ENCODE measurements at regions not wholly inside any gene's neighbourhood (a gene's known extent, or its start where the extent isn't known, plus 50 kb on each side); places are given as distances from the start of the nearest gene placed in this dataset.

GRCh38 chr6:25042536-25042935, 106.8 kb upstream of the RIPOR2 start:
- Histone ChIP-seq H3K9ac (ENCODE audit: insufficient read depth, low read length) (no peak overlapping the region), H3K4me1 (ENCODE audit: control insufficient read depth, extremely low read depth, insufficient read depth, low read length) (no peaks in the 10 kb centered on the region), H3K9me3 (ENCODE audit: control insufficient read depth, insufficient read depth, low read depth, low read length) (no peaks in the 10 kb centered on the region), H3K36me3 (ENCODE audit: control insufficient read depth, insufficient read depth, low read length) (no peaks in the 10 kb centered on the region), H2AFZ (ENCODE audit: low read length) (no peak overlapping the region), H4K20me1 (ENCODE audit: control insufficient read depth, extremely low read depth, insufficient read depth, low read length) (no peaks in the 10 kb centered on the region), H3K27me3 (ENCODE audit: control insufficient read depth, insufficient read depth, low read length) (no peaks in the 10 kb centered on the region), H3K27ac (ENCODE audit: insufficient read depth, low read length) (no peak overlapping the region), H3K4me2 (ENCODE audit: extremely low read depth, insufficient read depth, low read length) (no peak overlapping the region), H3K4me3 (replicated peaks in 1 of 4; ENCODE audit: control extremely low read depth in 1 of 4, insufficient read depth in 1 of 4, low read depth in 3 of 4, low read length in 4 of 4) (no peak overlapping the region), H3K79me2 (ENCODE audit: control insufficient read depth, insufficient read depth, low read length) (no peaks in the 10 kb centered on the region)
- TF ChIP-seq CTCF (conservative IDR thresholded peaks at IDR 0.05 in 1 of 2, IDR thresholded peaks at IDR 0.05 in 1 of 2; ENCODE audit: low read depth in 1 of 2, low read length in 2 of 2) (no peak), EZH2 (IDR thresholded peaks at IDR 0.05; ENCODE audit: low read length, missing control alignments) (no peak)
- DNase-seq (ENCODE audit: low read depth in 2 of 2): no peak

GRCh38 chr6:25042984-25043725, 107.4 kb upstream of the RIPOR2 start:
- Histone ChIP-seq H3K9ac (ENCODE audit: insufficient read depth, low read length) (no peak overlapping the region), H3K27me3 (ENCODE audit: control insufficient read depth, insufficient read depth, low read length) (no peaks in the 10 kb centered on the region), H3K4me1 (ENCODE audit: control insufficient read depth, extremely low read depth, insufficient read depth, low read length) (no peaks in the 10 kb centered on the region), H2AFZ (ENCODE audit: low read length) (no peak overlapping the region), H3K4me2 (ENCODE audit: extremely low read depth, insufficient read depth, low read length) (no peak overlapping the region), H3K79me2 (ENCODE audit: control insufficient read depth, insufficient read depth, low read length) (no peaks in the 10 kb centered on the region), H3K4me3 (replicated peaks in 1 of 4; ENCODE audit: control extremely low read depth in 1 of 4, insufficient read depth in 1 of 4, low read depth in 3 of 4, low read length in 4 of 4) (no peak overlapping the region), H3K27ac (ENCODE audit: insufficient read depth, low read length) (no peak overlapping the region), H3K9me3 (ENCODE audit: control insufficient read depth, insufficient read depth, low read depth, low read length) (no peaks in the 10 kb centered on the region), H4K20me1 (ENCODE audit: control insufficient read depth, extremely low read depth, insufficient read depth, low read length) (no peaks in the 10 kb centered on the region), H3K36me3 (ENCODE audit: control insufficient read depth, insufficient read depth, low read length) (no peaks in the 10 kb centered on the region)
- no peak for DNase-seq (ENCODE audit: low read depth in 2 of 2)
- TF ChIP-seq EZH2 (IDR thresholded peaks at IDR 0.05; ENCODE audit: low read length, missing control alignments): no peak

- no peaks in the 10 kb centered on the region for H3K27me3 ChIP-seq (ENCODE audit: control insufficient read depth, insufficient read depth, low read length)
- TF ChIP-seq EZH2 (IDR thresholded peaks at IDR 0.05; ENCODE audit: low read length, missing control alignments) (no peak), CTCF (conservative IDR thresholded peaks at IDR 0.05 in 1 of 2, IDR thresholded peaks at IDR 0.05 in 1 of 2; ENCODE audit: low read depth in 1 of 2, low read length in 2 of 2) (no peak)
- H4K20me1 ChIP-seq (ENCODE audit: control insufficient read depth, extremely low read depth, insufficient read depth, low read length): no peaks in the 10 kb centered on the region
- no peak overlapping the region for H3K4me3 ChIP-seq (replicated peaks in 1 of 4; ENCODE audit: control extremely low read depth in 1 of 4, insufficient read depth in 1 of 4, low read depth in 3 of 4, low read length in 4 of 4)
- no peak overlapping the region for H3K27ac ChIP-seq (ENCODE audit: insufficient read depth, low read length)
- H3K79me2 ChIP-seq (ENCODE audit: control insufficient read depth, insufficient read depth, low read length): no peaks in the 10 kb centered on the region
- no peaks in the 10 kb centered on the region for H3K4me1 ChIP-seq (ENCODE audit: control insufficient read depth, extremely low read depth, insufficient read depth, low read length)
- H3K4me2 ChIP-seq (ENCODE audit: extremely low read depth, insufficient read depth, low read length): no peak overlapping the region
- DNase-seq (ENCODE audit: low read depth in 2 of 2): no peak
- H3K9me3 ChIP-seq (ENCODE audit: control insufficient read depth, insufficient read depth, low read depth, low read length): no peaks in the 10 kb centered on the region
- no peaks in the 10 kb centered on the region for H3K36me3 ChIP-seq (ENCODE audit: control insufficient read depth, insufficient read depth, low read length)
- no peak overlapping the region for H3K9ac ChIP-seq (ENCODE audit: insufficient read depth, low read length)
- H2AFZ ChIP-seq (ENCODE audit: low read length): no peak overlapping the region
These were observed 108.1 kb upstream of the RIPOR2 start for GRCh38 chr6:25043892-25044291.

Measured in fibroblast of lung (primary cell).